ENCODE measurements at regions not wholly inside any gene's neighbourhood (a gene's known extent, or its start where the extent isn't known, plus 50 kb on each side); places are given as distances from the start of the nearest gene placed in this dataset.

GRCh38 chr2:238565031-238565430 lies 138.3 kb downstream of the ASB1 start:
- ChIA-PET POLR2A (no interaction called here), CTCF (interaction anchor here (0.6 to 1.4 kb wide), 2 partner anchors 8 to 220 kb away, joined by 3 read pairs; no protein-coding TSS in a partner anchor)
- H3K27me3 ChIP-seq (ENCODE audit: insufficient read depth): no peaks in the 10 kb centered on the region
- DNase-seq: no peak
- H3K4me2 ChIP-seq: no peak overlapping the region
- H2AFZ ChIP-seq (ENCODE audit: low read depth): no peak overlapping the region
- 54% methylated on average over 6 of the region's 6 CpGs for WGBS (ENCODE audit: low lambda C conversion rate)
- no peaks in the 10 kb centered on the region; a peak in 1 of 4 replicates for H3K4me1 ChIP-seq (ENCODE audit: control insufficient read depth in 1 of 2, insufficient read depth in 2 of 2, low read depth in 1 of 2, low read length in 1 of 2)
- H4K20me1 ChIP-seq (ENCODE audit: insufficient read depth): no peaks in the 10 kb centered on the region
- no peak overlapping the region for H3K4me3 ChIP-seq (ENCODE audit: low read depth in 2 of 2, low read length in 1 of 2)
- H3K9me3 ChIP-seq: no peaks in the 10 kb centered on the region
- H3K79me2 ChIP-seq (ENCODE audit: insufficient read depth): no peaks in the 10 kb centered on the region
- H3K27ac ChIP-seq (ENCODE audit: low read depth in 2 of 2, low read length in 1 of 2): no peak overlapping the region
- no peaks in the 10 kb centered on the region for H3K36me3 ChIP-seq (replicated peaks in 1 of 2; ENCODE audit: control insufficient read depth in 1 of 2, insufficient read depth in 2 of 2, low read length in 1 of 2)
- no peaks in the 10 kb centered on the region for H3K9me2 ChIP-seq
- no peaks in the 10 kb centered on the region for H3F3A ChIP-seq (replicated peaks; ENCODE audit: insufficient read depth)
- TF ChIP-seq IRF3 (IDR thresholded peaks at IDR 0.05; ENCODE audit: low read depth, low read length) (no peak), JUND (IDR thresholded peaks at IDR 0.05) (no peak), REST (IDR thresholded peaks at IDR 0.05; ENCODE audit: low read depth, low read length) (no peak), MAX (IDR thresholded peaks at IDR 0.05; ENCODE audit: low read depth) (no peak), POLR2AphosphoS5 (IDR thresholded peaks at IDR 0.05; ENCODE audit: low read depth, low read length) (no peak), USF1 (IDR thresholded peaks at IDR 0.05; ENCODE audit: borderline replicate concordance, low read depth) (no peak), GATA2 (CRISPR knock-in tag; IDR thresholded peaks at IDR 0.05) (no peak), MEF2A (IDR thresholded peaks at IDR 0.05; ENCODE audit: borderline replicate concordance, low read depth) (no peak), ELF1 (IDR thresholded peaks at IDR 0.05) (no peak), FOXJ3 (CRISPR knock-in tag; IDR thresholded peaks at IDR 0.05) (no peak), FOSL2 (IDR thresholded peaks at IDR 0.05; ENCODE audit: borderline replicate concordance, low read depth) (no peak), FOXM1 (IDR thresholded peaks at IDR 0.05; ENCODE audit: low read depth) (no peak), USF2 (IDR thresholded peaks at IDR 0.05; ENCODE audit: borderline replicate concordance, low read depth, low read length) (no peak), RCOR1 (IDR thresholded peaks at IDR 0.05; ENCODE audit: low read length) (no peak), RAD21 (IDR thresholded peaks at IDR 0.05; ENCODE audit: low read length) (no peak)
- H3K9ac ChIP-seq: no peak overlapping the region

Measured in SK-N-SH (cell line).